ENCODE measurements at regions not wholly inside any gene's neighbourhood (a gene's known extent, or its start where the extent isn't known, plus 50 kb on each side); places are given as distances from the start of the nearest gene placed in this dataset.

DNA sequence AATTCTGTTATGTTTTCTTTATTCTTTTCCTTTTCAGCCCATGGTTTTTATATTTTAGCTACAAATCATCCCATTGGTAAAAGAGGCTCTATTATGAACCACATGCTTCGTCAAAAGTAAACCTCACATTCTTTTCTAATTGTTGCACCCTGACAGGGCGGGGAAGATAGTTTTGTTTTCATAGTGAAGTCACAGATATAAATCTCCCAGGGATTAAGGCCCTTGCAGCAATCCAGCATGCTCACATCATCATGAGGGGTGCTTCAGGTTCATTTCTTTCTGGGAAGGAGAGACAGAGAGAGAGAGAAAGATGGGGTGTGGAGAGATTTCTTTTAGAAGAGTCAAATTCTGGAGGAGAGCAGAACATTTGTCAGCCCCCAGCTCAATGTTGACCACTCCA is 124.5 kb upstream of the CDC42EP3 start:
- CTCF ChIA-PET: no interaction called here
- Histone ChIP-seq H2AFZ (ENCODE audit: low read depth, low read length, poor library complexity, severe bottlenecking) (no peak overlapping the region), H3K79me2 (ENCODE audit: insufficient read depth, low read length) (no peaks in the 10 kb centered on the region), H3K27me3 (ENCODE audit: insufficient read depth, low read length) (no peaks in the 10 kb centered on the region), H3K4me2 (ENCODE audit: low read length) (no peak overlapping the region), H3K4me1 (ENCODE audit: control insufficient read depth in 1 of 2, insufficient read depth in 2 of 2, low read length in 2 of 2) (no peaks in the 10 kb centered on the region), H3K27ac (ENCODE audit: low read depth, low read length) (no peak overlapping the region), H3K36me3 (ENCODE audit: control insufficient read depth in 1 of 2, insufficient read depth in 2 of 2, low read length in 2 of 2) (no peaks in the 10 kb centered on the region), H3K4me3 (replicated peaks in 1 of 2; ENCODE audit: low read depth in 1 of 2, low read length in 2 of 2) (no peak overlapping the region), H3K9me2 (ENCODE audit: insufficient read depth) (no peaks in the 10 kb centered on the region), H3K9me3 (ENCODE audit: control insufficient read depth in 1 of 2, insufficient read depth in 1 of 2, low read depth in 1 of 2, low read length in 2 of 2) (no peaks in the 10 kb centered on the region), H4K20me1 (ENCODE audit: insufficient read depth) (no peaks in the 10 kb centered on the region), H3K9ac (ENCODE audit: low read length) (no peak overlapping the region)
- TF ChIP-seq REST (IDR thresholded peaks at IDR 0.05; ENCODE audit: low read depth): no peak
- no peak for TF ChIP-seq CBX3 (IDR thresholded peaks at IDR 0.05; ENCODE audit: low read depth)
- TF ChIP-seq, protein P1, sequence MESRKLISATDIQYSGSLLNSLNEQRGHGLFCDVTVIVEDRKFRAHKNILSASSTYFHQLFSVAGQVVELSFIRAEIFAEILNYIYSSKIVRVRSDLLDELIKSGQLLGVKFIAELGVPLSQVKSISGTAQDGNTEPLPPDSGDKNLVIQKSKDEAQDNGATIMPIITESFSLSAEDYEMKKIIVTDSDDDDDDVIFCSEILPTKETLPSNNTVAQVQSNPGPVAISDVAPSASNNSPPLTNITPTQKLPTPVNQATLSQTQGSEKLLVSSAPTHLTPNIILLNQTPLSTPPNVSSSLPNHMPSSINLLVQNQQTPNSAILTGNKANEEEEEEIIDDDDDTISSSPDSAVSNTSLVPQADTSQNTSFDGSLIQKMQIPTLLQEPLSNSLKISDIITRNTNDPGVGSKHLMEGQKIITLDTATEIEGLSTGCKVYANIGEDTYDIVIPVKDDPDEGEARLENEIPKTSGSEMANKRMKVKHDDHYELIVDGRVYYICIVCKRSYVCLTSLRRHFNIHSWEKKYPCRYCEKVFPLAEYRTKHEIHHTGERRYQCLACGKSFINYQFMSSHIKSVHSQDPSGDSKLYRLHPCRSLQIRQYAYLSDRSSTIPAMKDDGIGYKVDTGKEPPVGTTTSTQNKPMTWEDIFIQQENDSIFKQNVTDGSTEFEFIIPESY (IDR thresholded peaks at IDR 0.05; ENCODE audit: extremely low read depth, insufficient replicate concordance, low read length): no peak
- TF ChIP-seq POLR2A (IDR thresholded peaks at IDR 0.05; ENCODE audit: borderline replicate concordance, extremely low read depth, insufficient read depth, insufficient read length): no peak
- TF ChIP-seq, protein P2, sequence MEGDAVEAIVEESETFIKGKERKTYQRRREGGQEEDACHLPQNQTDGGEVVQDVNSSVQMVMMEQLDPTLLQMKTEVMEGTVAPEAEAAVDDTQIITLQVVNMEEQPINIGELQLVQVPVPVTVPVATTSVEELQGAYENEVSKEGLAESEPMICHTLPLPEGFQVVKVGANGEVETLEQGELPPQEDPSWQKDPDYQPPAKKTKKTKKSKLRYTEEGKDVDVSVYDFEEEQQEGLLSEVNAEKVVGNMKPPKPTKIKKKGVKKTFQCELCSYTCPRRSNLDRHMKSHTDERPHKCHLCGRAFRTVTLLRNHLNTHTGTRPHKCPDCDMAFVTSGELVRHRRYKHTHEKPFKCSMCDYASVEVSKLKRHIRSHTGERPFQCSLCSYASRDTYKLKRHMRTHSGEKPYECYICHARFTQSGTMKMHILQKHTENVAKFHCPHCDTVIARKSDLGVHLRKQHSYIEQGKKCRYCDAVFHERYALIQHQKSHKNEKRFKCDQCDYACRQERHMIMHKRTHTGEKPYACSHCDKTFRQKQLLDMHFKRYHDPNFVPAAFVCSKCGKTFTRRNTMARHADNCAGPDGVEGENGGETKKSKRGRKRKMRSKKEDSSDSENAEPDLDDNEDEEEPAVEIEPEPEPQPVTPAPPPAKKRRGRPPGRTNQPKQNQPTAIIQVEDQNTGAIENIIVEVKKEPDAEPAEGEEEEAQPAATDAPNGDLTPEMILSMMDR (IDR thresholded peaks at IDR 0.05 in 2 of 3, conservative IDR thresholded peaks at IDR 0.05 in 1 of 3; ENCODE audit: borderline replicate concordance in 1 of 3, insufficient read depth in 1 of 3, low read depth in 2 of 3, low read length in 2 of 3): no peak
- no peak for TF ChIP-seq ZFX (IDR thresholded peaks at IDR 0.05)
- TF ChIP-seq EZH2 (IDR thresholded peaks at IDR 0.05): no peak
- TF ChIP-seq ATF3 (IDR thresholded peaks at IDR 0.05): no peak
- no peak for TF ChIP-seq FOSL1 (IDR thresholded peaks at IDR 0.05; ENCODE audit: low read depth)
- no peak for TF ChIP-seq POLR2AphosphoS5 (IDR thresholded peaks at IDR 0.05; ENCODE audit: low read depth, low read length)
- TF ChIP-seq EZH2phosphoT487 (IDR thresholded peaks at IDR 0.05; ENCODE audit: borderline replicate concordance): no peak
- DNase-seq (ENCODE audit: low read depth, low spot score) (no peak), ATAC-seq (no peak)
- intact Hi-C loops (cut with micrococcal nuclease): no loop called here
- no TSS peak for BruUV-seq (replicated peaks)
- POLR2A ChIA-PET: no interaction called here
- RAD21 ChIA-PET (ENCODE audit: low non-redundant PET in 1 of 2, low total read pairs in 2 of 2, uncharacterized antibody in 2 of 2, unreplicated experiment in 2 of 2): interaction anchor here in 1 of 2 experiments (0.6 kb wide), 1 partner anchor 15 kb away, joined by 3 read pairs; no protein-coding TSS in a partner anchor

Measured in HCT116 (cell line).